HL-60 (cell line): ENCODE measurements at regions not wholly inside any gene's neighbourhood (a gene's known extent, or its start where the extent isn't known, plus 50 kb on each side); places are given as distances from the start of the nearest gene placed in this dataset.

Experiments used
- DNase-seq, 2 experiments: peaks; one replicate each; pipeline ENCODE4 v3.0.0-alpha.2; 2010 to 2020; ENCODE audit warnings: low read depth in 1 of 2, low spot score in 1 of 2
- H3K27ac ChIP-seq: fragments of 250-450 bp; sonication (Bioruptor Pico); replicated peaks from 2 replicates; pipeline ENCODE4 v1.5.1; 2020; ENCODE audit warnings: mild to moderate bottlenecking, moderate library complexity
- H3K27me3 ChIP-seq: fragments of 250-450 bp; sonication (Bioruptor Pico); 2 replicates; pipeline ENCODE4 v1.5.1; 2021; ENCODE audit warnings: mild to moderate bottlenecking, moderate library complexity; ENCODE audit not compliant: insufficient read depth, poor library complexity, severe bottlenecking
- H3K4me3 ChIP-seq: replicated peaks from 2 replicates; pipeline ENCODE4 v1.5.1; 2011; ENCODE audit warnings: mild to moderate bottlenecking, control low read depth, low read length; ENCODE audit not compliant: insufficient read depth
- CTCF ChIP-seq: IDR thresholded peaks from one replicate; pipeline ENCODE4 v1.5.1; 2011; ENCODE audit warnings: low read length, control low read depth, inconsistent platforms; ENCODE audit not compliant: insufficient read depth
- GABPA ChIP-seq: IDR thresholded peaks from 2 replicates; pipeline ENCODE4 v1.6.1; 2012; ENCODE audit warnings: low read depth
- POLR2AphosphoS5 ChIP-seq: IDR thresholded peaks from 2 replicates; pipeline ENCODE4 v1.6.1; 2012; ENCODE audit warnings: low read depth
- SPI1 ChIP-seq: IDR thresholded peaks from 2 replicates; pipeline ENCODE4 v1.6.1; 2012; ENCODE audit warnings: low read depth, mild to moderate bottlenecking, borderline replicate concordance
- TF ChIP-seq, protein P1 (sequence below): IDR thresholded peaks from 2 replicates; pipeline ENCODE4 v1.6.1; 2012; ENCODE audit warnings: low read depth; ENCODE audit not compliant: insufficient replicate concordance

GRCh38 chr1:238639861-238640260 is 746.5 kb upstream of the CHRM3 start:
- no peak for DNase-seq
- H3K4me3 ChIP-seq = no peak overlapping the region
- TF ChIP-seq POLR2AphosphoS5 (no peak), CTCF (no peak), SPI1 (no peak), GABPA (no peak)
- TF ChIP-seq, protein P1, sequence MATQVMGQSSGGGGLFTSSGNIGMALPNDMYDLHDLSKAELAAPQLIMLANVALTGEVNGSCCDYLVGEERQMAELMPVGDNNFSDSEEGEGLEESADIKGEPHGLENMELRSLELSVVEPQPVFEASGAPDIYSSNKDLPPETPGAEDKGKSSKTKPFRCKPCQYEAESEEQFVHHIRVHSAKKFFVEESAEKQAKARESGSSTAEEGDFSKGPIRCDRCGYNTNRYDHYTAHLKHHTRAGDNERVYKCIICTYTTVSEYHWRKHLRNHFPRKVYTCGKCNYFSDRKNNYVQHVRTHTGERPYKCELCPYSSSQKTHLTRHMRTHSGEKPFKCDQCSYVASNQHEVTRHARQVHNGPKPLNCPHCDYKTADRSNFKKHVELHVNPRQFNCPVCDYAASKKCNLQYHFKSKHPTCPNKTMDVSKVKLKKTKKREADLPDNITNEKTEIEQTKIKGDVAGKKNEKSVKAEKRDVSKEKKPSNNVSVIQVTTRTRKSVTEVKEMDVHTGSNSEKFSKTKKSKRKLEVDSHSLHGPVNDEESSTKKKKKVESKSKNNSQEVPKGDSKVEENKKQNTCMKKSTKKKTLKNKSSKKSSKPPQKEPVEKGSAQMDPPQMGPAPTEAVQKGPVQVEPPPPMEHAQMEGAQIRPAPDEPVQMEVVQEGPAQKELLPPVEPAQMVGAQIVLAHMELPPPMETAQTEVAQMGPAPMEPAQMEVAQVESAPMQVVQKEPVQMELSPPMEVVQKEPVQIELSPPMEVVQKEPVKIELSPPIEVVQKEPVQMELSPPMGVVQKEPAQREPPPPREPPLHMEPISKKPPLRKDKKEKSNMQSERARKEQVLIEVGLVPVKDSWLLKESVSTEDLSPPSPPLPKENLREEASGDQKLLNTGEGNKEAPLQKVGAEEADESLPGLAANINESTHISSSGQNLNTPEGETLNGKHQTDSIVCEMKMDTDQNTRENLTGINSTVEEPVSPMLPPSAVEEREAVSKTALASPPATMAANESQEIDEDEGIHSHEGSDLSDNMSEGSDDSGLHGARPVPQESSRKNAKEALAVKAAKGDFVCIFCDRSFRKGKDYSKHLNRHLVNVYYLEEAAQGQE = no peak
- no peaks in the 10 kb centered on the region for H3K27me3 ChIP-seq
- no peak overlapping the region for H3K27ac ChIP-seq

GRCh38 chr1:238628110-238628509 is 737.4 kb upstream of the ZP4 start:
- H3K27ac ChIP-seq = no peak overlapping the region
- TF ChIP-seq, protein P1 = no peak
- TF ChIP-seq CTCF (no peak), POLR2AphosphoS5 (no peak), GABPA (no peak), SPI1 (no peak)
- H3K27me3 ChIP-seq = no peaks in the 10 kb centered on the region
- DNase-seq = no peak
- no peak overlapping the region for H3K4me3 ChIP-seq

DNA sequence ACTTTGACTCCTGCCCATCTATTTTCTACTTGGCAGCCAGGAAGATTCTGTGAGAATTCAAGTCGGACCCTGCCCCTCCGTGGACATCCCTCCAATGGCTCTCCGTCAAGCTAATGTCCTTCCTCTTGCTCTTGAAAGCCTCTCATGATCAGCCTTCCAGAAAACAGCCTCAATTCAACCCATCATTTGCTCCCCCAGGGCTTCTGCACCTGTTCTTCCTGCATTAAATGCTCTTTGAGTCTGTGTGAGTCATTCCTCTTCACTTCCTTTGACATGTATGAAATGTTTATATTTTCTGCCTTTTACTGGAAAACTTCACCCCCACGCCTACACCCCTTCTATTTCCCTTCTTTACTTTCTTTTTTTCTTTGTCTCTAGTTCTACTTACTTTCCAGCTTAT is 734.1 kb upstream of the ZP4 start:
- no peak for TF ChIP-seq CTCF
- no peak for TF ChIP-seq SPI1
- no peak for TF ChIP-seq POLR2AphosphoS5
- TF ChIP-seq GABPA = no peak
- Histone ChIP-seq H3K27ac (no peak overlapping the region), H3K4me3 (no peak overlapping the region), H3K27me3 (no peaks in the 10 kb centered on the region)
- no peak for DNase-seq

GRCh38 chr1:238621405-238621804 is 730.7 kb upstream of the ZP4 start:
- TF ChIP-seq, protein P1 = no peak
- TF ChIP-seq SPI1 = no peak
- no peak for TF ChIP-seq CTCF
- no peak for TF ChIP-seq POLR2AphosphoS5
- no peak for TF ChIP-seq GABPA
- no peak for DNase-seq

More at GRCh38 chr1:238621405-238621804, 730.7 kb upstream of the ZP4 start:
- Histone ChIP-seq H3K27ac (no peak overlapping the region), H3K4me3 (no peak overlapping the region), H3K27me3 (no peaks in the 10 kb centered on the region)
